Endothelial cell (in vitro differentiated cells): ENCODE measurements at regions not wholly inside any gene's neighbourhood (a gene's known extent, or its start where the extent isn't known, plus 50 kb on each side); places are given as distances from the start of the nearest gene placed in this dataset.

Experiments used
- DNase-seq: peaks from one replicate; pipeline ENCODE4 v3.0.0; 2021; ENCODE audit warnings: low spot score
- H3K27ac Mint-ChIP-seq: one replicate; pipeline ENCODE4 v1.8.0; 2021; ENCODE audit warnings: mixed read lengths, inconsistent platforms; ENCODE audit not compliant: unreplicated experiment
- H3K27me3 Mint-ChIP-seq: one replicate; pipeline ENCODE4 v1.8.0; 2021; ENCODE audit warnings: mild to moderate bottlenecking, moderate library complexity, mixed read lengths, inconsistent platforms; ENCODE audit not compliant: unreplicated experiment
- H3K36me3 Mint-ChIP-seq: one replicate; pipeline ENCODE4 v1.8.0; 2021; ENCODE audit warnings: mild to moderate bottlenecking, low read depth, mixed read lengths, inconsistent platforms; ENCODE audit not compliant: unreplicated experiment
- H3K4me1 Mint-ChIP-seq: one replicate; pipeline ENCODE4 v1.8.0; 2021; ENCODE audit warnings: mild to moderate bottlenecking, mixed read lengths, inconsistent platforms; ENCODE audit not compliant: unreplicated experiment
- H3K4me3 Mint-ChIP-seq: one replicate; pipeline ENCODE4 v1.8.0; 2021; ENCODE audit warnings: mild to moderate bottlenecking, mixed read lengths, inconsistent platforms; ENCODE audit not compliant: unreplicated experiment
- H3K9me3 Mint-ChIP-seq: one replicate; pipeline ENCODE4 v1.8.0; 2021; ENCODE audit warnings: mixed read lengths, inconsistent platforms; ENCODE audit not compliant: unreplicated experiment
- CTCF ChIP-seq: fragments of 200-600 bp; sonication (generic); IDR thresholded peaks from one replicate; pipeline ENCODE4 v1.5.0; 2021; ENCODE audit warnings: antibody characterized with exemption; ENCODE audit not compliant: unreplicated experiment

- H3K27ac Mint-ChIP-seq = no peak overlapping the region
- H3K4me3 Mint-ChIP-seq = no peak overlapping the region
- H3K4me1 Mint-ChIP-seq = no peaks in the 10 kb centered on the region
- H3K27me3 Mint-ChIP-seq = peaks cover 1% of the 10 kb centered on the region
- H3K9me3 Mint-ChIP-seq = no peaks in the 10 kb centered on the region
- no peaks in the 10 kb centered on the region for H3K36me3 Mint-ChIP-seq
- no peak for DNase-seq
- TF ChIP-seq CTCF = no peak
These were observed 269.0 kb downstream of the TFCP2L1 start for GRCh38 chr2:121015971-121016485.

GRCh38 chr2:121017396-121017795 is 267.6 kb downstream of the TFCP2L1 start:
- Mint-ChIP-seq H3K27ac (no peak overlapping the region), H3K36me3 (no peaks in the 10 kb centered on the region), H3K4me1 (no peaks in the 10 kb centered on the region), H3K27me3 (peaks cover 4% of the 10 kb centered on the region), H3K9me3 (no peaks in the 10 kb centered on the region), H3K4me3 (no peak overlapping the region)
- TF ChIP-seq CTCF = no peak
- no peak for DNase-seq

- Mint-ChIP-seq H3K27ac (no peak overlapping the region), H3K27me3 (peaks cover 4% of the 10 kb centered on the region), H3K9me3 (no peaks in the 10 kb centered on the region), H3K4me3 (no peak overlapping the region), H3K36me3 (no peaks in the 10 kb centered on the region), H3K4me1 (no peaks in the 10 kb centered on the region)
- no peak for TF ChIP-seq CTCF
- DNase-seq = no peak
These were observed 266.6 kb downstream of the TFCP2L1 start for GRCh38 chr2:121018136-121019061.

- DNase-seq = no peak
- no peak overlapping the region for H3K4me3 Mint-ChIP-seq
- H3K4me1 Mint-ChIP-seq = no peaks in the 10 kb centered on the region
These were observed 265.9 kb downstream of the TFCP2L1 start for GRCh38 chr2:121019071-121019470.

More at GRCh38 chr2:121019071-121019470, 265.9 kb downstream of the TFCP2L1 start:
- Mint-ChIP-seq H3K36me3 (no peaks in the 10 kb centered on the region), H3K9me3 (peaks cover 3% of the 10 kb centered on the region), H3K27me3 (peaks cover 4% of the 10 kb centered on the region), H3K27ac (no peak overlapping the region)
- TF ChIP-seq CTCF = no peak
